ENCODE measurements at regions not wholly inside any gene's neighbourhood (a gene's known extent, or its start where the extent isn't known, plus 50 kb on each side); places are given as distances from the start of the nearest gene placed in this dataset.

DNA sequence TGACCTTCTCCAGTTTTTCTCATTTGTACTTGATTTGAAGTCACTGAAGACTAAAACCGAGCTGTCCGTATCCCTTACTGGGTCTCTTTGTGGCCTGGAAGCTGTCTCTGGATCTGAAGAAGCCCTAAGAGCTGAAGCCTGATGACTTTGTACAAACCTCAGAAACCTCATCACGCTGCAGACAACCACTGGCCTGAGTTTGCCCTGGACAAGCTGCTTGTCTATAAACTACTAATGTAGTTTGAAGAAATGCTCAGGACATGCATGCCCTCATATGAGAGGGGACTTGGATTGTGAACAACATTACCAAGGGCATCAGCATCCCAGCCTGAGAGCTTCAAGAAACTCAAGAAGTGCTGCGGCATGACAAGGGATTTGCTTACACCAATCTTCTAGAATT, 79.3 kb upstream of the CBLN2 start:
- no peak for TF ChIP-seq POLR2AphosphoS5 (IDR thresholded peaks at IDR 0.05; ENCODE audit: low read depth, low read length)
- no peak for TF ChIP-seq SIN3A (IDR thresholded peaks at IDR 0.05; ENCODE audit: borderline replicate concordance, insufficient read depth, low read length)
- TF ChIP-seq TAF1 (IDR thresholded peaks at IDR 0.05; ENCODE audit: borderline replicate concordance, insufficient read depth, low read length) = no peak
- TF ChIP-seq FOXP2 (optimal IDR thresholded peaks at IDR 0.05; ENCODE audit: borderline replicate concordance, extremely low read depth, extremely low read length, insufficient read depth) = no peak
- TF ChIP-seq REST (IDR thresholded peaks at IDR 0.05; ENCODE audit: insufficient read depth in 1 of 2, low read depth in 2 of 2, low read length in 2 of 2) = no peak
